ENCODE measurements at regions not wholly inside any gene's neighbourhood (a gene's known extent, or its start where the extent isn't known, plus 50 kb on each side); places are given as distances from the start of the nearest gene placed in this dataset.

GRCh38 chr7:13308423-13308822, 621.0 kb downstream of the ARL4A start:
- DNase-seq (ENCODE audit: low read depth, low spot score): no peak
- Histone ChIP-seq H3K4me1 (ENCODE audit: insufficient read depth, insufficient read length) (no peaks in the 10 kb centered on the region), H3K9ac (ENCODE audit: insufficient read length, low read depth) (no peak overlapping the region), H3K36me3 (ENCODE audit: insufficient read depth, insufficient read length, low read length) (no peaks in the 10 kb centered on the region), H3K4me3 (ENCODE audit: insufficient read length, low read depth) (no peak overlapping the region), H3K27me3 (ENCODE audit: insufficient read depth, insufficient read length) (no peaks in the 10 kb centered on the region), H3K9me3 (ENCODE audit: insufficient read depth, low read length) (peaks cover 32% of the 10 kb centered on the region)
- no peak for TF ChIP-seq SUZ12 (IDR thresholded peaks at IDR 0.05; ENCODE audit: extremely low read depth, insufficient read depth, insufficient read length)
- no peak for TF ChIP-seq ZNF274 (IDR thresholded peaks at IDR 0.05; ENCODE audit: low read depth, low read length)
- TF ChIP-seq YY1 (IDR thresholded peaks at IDR 0.05; ENCODE audit: insufficient read depth, insufficient read length): no peak

- H3K9ac ChIP-seq (ENCODE audit: insufficient read length, low read depth): no peak overlapping the region
- H3K4me1 ChIP-seq (ENCODE audit: insufficient read depth, insufficient read length): no peaks in the 10 kb centered on the region
- peaks cover 43% of the 10 kb centered on the region for H3K9me3 ChIP-seq (ENCODE audit: insufficient read depth, low read length)
- no peaks in the 10 kb centered on the region for H3K27me3 ChIP-seq (ENCODE audit: insufficient read depth, insufficient read length)
- no peak for TF ChIP-seq YY1 (IDR thresholded peaks at IDR 0.05; ENCODE audit: insufficient read depth, insufficient read length)
- TF ChIP-seq SUZ12 (IDR thresholded peaks at IDR 0.05; ENCODE audit: extremely low read depth, insufficient read depth, insufficient read length): no peak
- no peak for TF ChIP-seq ZNF274 (IDR thresholded peaks at IDR 0.05; ENCODE audit: low read depth, low read length)
- DNase-seq (ENCODE audit: low read depth, low spot score): no peak
- H3K4me3 ChIP-seq (ENCODE audit: insufficient read length, low read depth): no peak overlapping the region
- H3K36me3 ChIP-seq (ENCODE audit: insufficient read depth, insufficient read length, low read length): no peaks in the 10 kb centered on the region
Measured at GRCh38 chr7:13309535-13309934, 622.1 kb downstream of the ARL4A start.

- peak; percentile 23 for DNase-seq (ENCODE audit: low read depth, low spot score)
Measured at GRCh38 chr7:13312307-13312706, 624.9 kb downstream of the ARL4A start.

GRCh38 chr7:13320333-13320732, 632.9 kb downstream of the ARL4A start:
- DNase-seq (ENCODE audit: low read depth, low spot score): no peak
- Histone ChIP-seq H3K9me3 (ENCODE audit: insufficient read depth, low read length) (no peaks in the 10 kb centered on the region), H3K36me3 (ENCODE audit: insufficient read depth, insufficient read length, low read length) (no peaks in the 10 kb centered on the region), H3K4me3 (ENCODE audit: insufficient read length, low read depth) (no peak overlapping the region), H3K27me3 (ENCODE audit: insufficient read depth, insufficient read length) (no peaks in the 10 kb centered on the region), H3K9ac (ENCODE audit: insufficient read length, low read depth) (no peak overlapping the region), H3K4me1 (ENCODE audit: insufficient read depth, insufficient read length) (no peaks in the 10 kb centered on the region)
- no peak for TF ChIP-seq ZNF274 (IDR thresholded peaks at IDR 0.05; ENCODE audit: low read depth, low read length)
- TF ChIP-seq YY1 (IDR thresholded peaks at IDR 0.05; ENCODE audit: insufficient read depth, insufficient read length): no peak
- no peak for TF ChIP-seq SUZ12 (IDR thresholded peaks at IDR 0.05; ENCODE audit: extremely low read depth, insufficient read depth, insufficient read length)

More at GRCh38 chr7:13312307-13312706, 624.9 kb downstream of the ARL4A start:
- no peak overlapping the region for H3K4me3 ChIP-seq (ENCODE audit: insufficient read length, low read depth)
- no peak overlapping the region for H3K9ac ChIP-seq (ENCODE audit: insufficient read length, low read depth)
- no peaks in the 10 kb centered on the region for H3K36me3 ChIP-seq (ENCODE audit: insufficient read depth, insufficient read length, low read length)
- peaks cover 48% of the 10 kb centered on the region for H3K9me3 ChIP-seq (ENCODE audit: insufficient read depth, low read length)
- TF ChIP-seq SUZ12 (IDR thresholded peaks at IDR 0.05; ENCODE audit: extremely low read depth, insufficient read depth, insufficient read length): no peak
- no peak for TF ChIP-seq YY1 (IDR thresholded peaks at IDR 0.05; ENCODE audit: insufficient read depth, insufficient read length)
- TF ChIP-seq ZNF274 (IDR thresholded peaks at IDR 0.05; ENCODE audit: low read depth, low read length): no peak
- H3K27me3 ChIP-seq (ENCODE audit: insufficient read depth, insufficient read length): no peaks in the 10 kb centered on the region
- no peaks in the 10 kb centered on the region for H3K4me1 ChIP-seq (ENCODE audit: insufficient read depth, insufficient read length)

- no peak for TF ChIP-seq ZNF274 (IDR thresholded peaks at IDR 0.05; ENCODE audit: low read depth, low read length)
- TF ChIP-seq SUZ12 (IDR thresholded peaks at IDR 0.05; ENCODE audit: extremely low read depth, insufficient read depth, insufficient read length): no peak
- TF ChIP-seq YY1 (IDR thresholded peaks at IDR 0.05; ENCODE audit: insufficient read depth, insufficient read length): no peak
- Histone ChIP-seq H3K9me3 (ENCODE audit: insufficient read depth, low read length) (no peaks in the 10 kb centered on the region), H3K27me3 (ENCODE audit: insufficient read depth, insufficient read length) (no peaks in the 10 kb centered on the region), H3K4me3 (ENCODE audit: insufficient read length, low read depth) (no peak overlapping the region), H3K4me1 (ENCODE audit: insufficient read depth, insufficient read length) (no peaks in the 10 kb centered on the region), H3K9ac (ENCODE audit: insufficient read length, low read depth) (no peak overlapping the region), H3K36me3 (ENCODE audit: insufficient read depth, insufficient read length, low read length) (no peaks in the 10 kb centered on the region)
- no peak for DNase-seq (ENCODE audit: low read depth, low spot score)
Measured at GRCh38 chr7:13321316-13321715, 633.9 kb downstream of the ARL4A start.

GRCh38 chr7:13322126-13322525, 634.7 kb downstream of the ARL4A start:
- Histone ChIP-seq H3K36me3 (ENCODE audit: insufficient read depth, insufficient read length, low read length) (no peaks in the 10 kb centered on the region), H3K4me3 (ENCODE audit: insufficient read length, low read depth) (no peak overlapping the region), H3K9ac (ENCODE audit: insufficient read length, low read depth) (no peak overlapping the region), H3K4me1 (ENCODE audit: insufficient read depth, insufficient read length) (no peaks in the 10 kb centered on the region), H3K9me3 (ENCODE audit: insufficient read depth, low read length) (no peaks in the 10 kb centered on the region), H3K27me3 (ENCODE audit: insufficient read depth, insufficient read length) (no peaks in the 10 kb centered on the region)
- no peak for DNase-seq (ENCODE audit: low read depth, low spot score)
- TF ChIP-seq YY1 (IDR thresholded peaks at IDR 0.05; ENCODE audit: insufficient read depth, insufficient read length) (no peak), SUZ12 (IDR thresholded peaks at IDR 0.05; ENCODE audit: extremely low read depth, insufficient read depth, insufficient read length) (no peak), ZNF274 (IDR thresholded peaks at IDR 0.05; ENCODE audit: low read depth, low read length) (no peak)

- no peak for DNase-seq (ENCODE audit: low read depth, low spot score)
- H3K4me3 ChIP-seq (ENCODE audit: insufficient read length, low read depth): no peak overlapping the region
- no peaks in the 10 kb centered on the region for H3K4me1 ChIP-seq (ENCODE audit: insufficient read depth, insufficient read length)
- H3K9ac ChIP-seq (ENCODE audit: insufficient read length, low read depth): no peak overlapping the region
- no peaks in the 10 kb centered on the region for H3K9me3 ChIP-seq (ENCODE audit: insufficient read depth, low read length)
- H3K36me3 ChIP-seq (ENCODE audit: insufficient read depth, insufficient read length, low read length): no peaks in the 10 kb centered on the region
- TF ChIP-seq SUZ12 (IDR thresholded peaks at IDR 0.05; ENCODE audit: extremely low read depth, insufficient read depth, insufficient read length) (no peak), YY1 (IDR thresholded peaks at IDR 0.05; ENCODE audit: insufficient read depth, insufficient read length) (no peak), ZNF274 (IDR thresholded peaks at IDR 0.05; ENCODE audit: low read depth, low read length) (no peak)
- H3K27me3 ChIP-seq (ENCODE audit: insufficient read depth, insufficient read length): no peaks in the 10 kb centered on the region
Measured at GRCh38 chr7:13327669-13328068, 640.2 kb downstream of the ARL4A start.
